HG02870 (cell line): ENCODE measurements at regions not wholly inside any gene's neighbourhood (a gene's known extent, or its start where the extent isn't known, plus 50 kb on each side); places are given as distances from the start of the nearest gene placed in this dataset.
"Not testable (repeated sequence)": the region's sequence is repeated elsewhere in the genome, so short reads cannot be mapped to it uniquely, and the experiment has no call there.

Experiments
- ATAC-seq: cut with Tn5 transposase; IDR thresholded peaks from one replicate; pipeline ENCODE4 v1.9.1; 2021; ENCODE audit warnings: mild to moderate bottlenecking, moderate library complexity; ENCODE audit not compliant: unreplicated experiment

DNA sequence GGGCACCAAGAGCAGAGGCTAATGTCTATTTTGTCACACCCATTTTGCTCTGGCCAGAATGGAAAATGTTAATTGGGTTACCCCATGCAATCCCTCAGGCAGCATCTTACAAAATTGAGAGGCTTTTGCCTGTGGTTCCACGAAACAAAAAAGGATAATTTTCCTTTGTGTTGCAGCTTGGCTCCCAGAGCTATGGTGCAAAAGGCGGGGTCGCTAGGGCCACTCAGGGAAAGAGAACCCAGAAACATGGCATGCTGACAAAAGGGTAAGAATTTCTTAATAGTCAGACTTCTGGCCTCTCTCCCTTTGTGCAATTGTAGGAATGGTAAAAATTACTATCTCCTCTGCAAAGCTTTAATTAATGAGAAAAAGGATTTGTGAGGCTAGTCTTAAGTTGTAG lies 119.6 kb upstream of the BANK1 start:
- ATAC-seq = no peak

DNA sequence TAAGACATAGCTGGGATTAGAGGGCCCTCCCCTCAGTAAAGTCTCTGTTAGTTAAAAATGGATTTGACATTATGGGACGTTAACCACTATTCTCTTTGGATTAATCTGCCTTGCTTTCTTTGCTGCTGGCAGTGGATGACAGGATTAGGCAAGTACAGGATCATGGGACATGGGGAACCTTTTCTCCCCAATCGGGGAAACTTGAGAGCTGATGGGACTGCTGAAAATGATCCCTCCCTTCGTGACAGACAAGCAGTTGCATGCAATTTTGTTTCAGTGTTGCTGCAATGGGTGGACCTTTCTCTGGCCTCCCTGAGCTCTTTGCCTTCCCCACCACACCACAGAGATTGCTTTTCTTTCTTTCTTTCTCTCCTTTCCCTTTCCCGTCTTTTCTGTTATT lies 120.2 kb upstream of the BANK1 start:
- no peak for ATAC-seq

DNA sequence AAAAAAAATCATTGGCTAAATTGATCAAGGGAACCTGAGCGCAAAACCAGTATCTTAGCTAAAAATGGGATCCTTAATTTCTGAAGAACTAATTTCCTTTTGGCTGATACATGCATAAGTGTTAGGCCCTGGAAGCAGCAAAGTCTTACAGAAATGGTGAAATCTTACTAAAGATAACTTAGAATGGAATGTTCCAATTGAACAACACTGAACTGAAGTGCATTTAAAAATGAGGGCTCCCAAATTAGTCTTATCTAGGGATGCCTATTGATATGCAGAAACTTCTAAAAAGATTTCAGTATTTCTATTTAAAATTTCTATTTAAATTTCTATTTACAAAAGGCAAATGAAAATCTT lies 120.7 kb upstream of the BANK1 start:
- no peak for ATAC-seq

DNA sequence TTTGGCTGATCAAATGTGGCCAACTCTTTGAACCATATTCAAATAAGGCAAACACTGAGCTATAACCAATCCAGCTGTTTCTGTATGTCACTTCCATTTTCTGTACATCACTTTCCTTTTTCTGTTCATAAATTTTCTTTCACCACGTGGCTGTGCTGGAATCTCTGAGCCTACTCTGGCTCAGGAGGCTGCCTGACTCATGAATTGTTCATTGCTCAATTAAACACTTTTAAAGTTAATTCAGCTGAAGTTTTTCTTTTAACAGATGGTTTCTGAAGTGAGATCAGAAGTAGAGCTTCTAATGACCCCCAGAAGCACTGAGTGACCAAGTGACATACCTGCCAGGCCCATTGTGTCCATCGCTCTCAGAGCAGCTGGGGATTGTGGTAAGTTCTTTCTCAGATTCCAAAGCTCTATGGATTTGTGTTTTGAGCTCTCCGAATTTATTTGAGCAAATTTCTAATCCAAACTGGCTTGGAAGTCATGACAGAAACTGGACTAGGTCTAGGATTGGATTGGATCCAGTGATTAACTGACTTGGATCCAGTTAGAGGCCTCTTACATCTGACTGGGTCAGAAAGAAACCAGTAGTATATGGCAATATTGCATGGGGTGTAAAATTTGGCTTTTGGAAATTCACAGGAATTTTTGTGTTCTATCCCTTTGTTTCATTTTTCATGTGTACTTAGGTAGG lies 121.2 kb upstream of the BANK1 start:
- no peak for ATAC-seq

DNA sequence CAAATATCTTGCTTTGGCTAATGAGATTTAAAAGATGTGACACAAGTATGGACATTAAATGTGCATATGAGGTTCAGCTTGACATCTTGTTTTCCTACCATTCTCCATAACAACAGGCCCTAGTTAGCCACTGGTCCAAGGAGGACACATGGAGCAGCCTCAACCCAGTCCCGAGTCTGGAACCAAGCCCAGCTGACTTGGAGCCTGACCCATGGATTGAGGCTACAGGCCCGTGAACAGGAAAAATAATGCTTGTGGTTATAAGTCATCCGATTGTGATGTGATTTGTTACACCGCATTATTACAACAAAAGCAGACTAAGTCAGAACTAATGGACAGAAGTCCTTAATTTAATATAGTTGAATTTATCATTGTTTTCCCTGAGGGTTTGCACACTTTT lies 123.2 kb upstream of the BANK1 start:
- no peak for ATAC-seq

DNA sequence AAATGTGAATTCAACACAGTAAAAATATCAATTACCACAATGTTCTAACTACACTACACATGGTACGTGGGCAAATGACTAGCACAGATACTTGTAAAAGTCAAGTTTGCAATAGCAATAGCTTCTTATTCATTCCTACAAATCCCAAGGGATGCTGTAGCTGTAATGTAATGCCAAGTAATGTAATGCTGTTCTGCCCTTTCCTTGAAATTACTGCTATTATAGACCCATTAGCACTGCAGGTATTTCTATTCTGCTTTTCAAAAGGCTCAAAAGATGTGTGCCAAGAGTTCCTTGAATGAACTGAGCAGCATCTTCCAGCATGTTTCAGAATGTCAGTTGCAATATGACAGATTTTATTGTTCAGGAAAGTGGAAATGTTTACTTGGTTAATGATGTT lies 129.9 kb upstream of the BANK1 start:
- ATAC-seq = no peak

DNA sequence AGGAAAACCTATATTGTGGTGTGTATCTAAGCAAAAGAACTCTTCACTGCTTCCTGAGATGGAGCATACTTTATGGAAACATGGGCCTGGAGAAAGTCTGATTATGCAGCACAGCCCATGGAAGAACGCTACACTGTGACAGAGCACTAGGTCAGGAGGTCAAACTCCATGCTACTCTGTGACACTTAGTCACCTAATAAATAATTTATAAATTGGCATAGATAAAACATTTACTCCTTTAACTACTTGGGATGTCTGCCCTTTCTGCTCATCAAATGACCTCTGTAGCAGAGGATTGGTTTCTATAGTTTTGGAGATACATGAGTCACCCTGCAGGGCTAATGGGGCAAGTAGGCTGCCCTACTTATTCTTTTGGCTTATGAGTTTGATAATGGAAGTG lies 134.7 kb upstream of the BANK1 start:
- no peak for ATAC-seq

DNA sequence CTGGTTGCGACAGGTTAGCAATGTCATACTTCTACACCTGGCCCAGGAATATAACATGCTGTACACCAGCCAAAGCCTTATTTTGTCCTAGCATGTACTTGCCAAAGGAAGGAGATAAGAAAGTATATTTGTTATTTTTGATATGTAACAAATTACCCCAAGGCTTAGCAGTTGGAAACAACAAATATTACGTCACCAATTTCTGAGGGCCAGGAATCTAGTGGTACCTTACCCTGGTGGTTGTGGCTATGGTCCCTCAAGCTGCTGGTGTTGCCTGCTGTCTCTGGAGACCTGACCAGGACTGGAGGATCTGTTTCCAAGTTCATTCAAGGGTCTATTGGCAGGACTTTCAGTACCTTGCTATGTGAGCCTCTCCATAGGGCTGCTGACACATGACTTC lies 135.5 kb upstream of the BANK1 start:
- no peak for ATAC-seq

DNA sequence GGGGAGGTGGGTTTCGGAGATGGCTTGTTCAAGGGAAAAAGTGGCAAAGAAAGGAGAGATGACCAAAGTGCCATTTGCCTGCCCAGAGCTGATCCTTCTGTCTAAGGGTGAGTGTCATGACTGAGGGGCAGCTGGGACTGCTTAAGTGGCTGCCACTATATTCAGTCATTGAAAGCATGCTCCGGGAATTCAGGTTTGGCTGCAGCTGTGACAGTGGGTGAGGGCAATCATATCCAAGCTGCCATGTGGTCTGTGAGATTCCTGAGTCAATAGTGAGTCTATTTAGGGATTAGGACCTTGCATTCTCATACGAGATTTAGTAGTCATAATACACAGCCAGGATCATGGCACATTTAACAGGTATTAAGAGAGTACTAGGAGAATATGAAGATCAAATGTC lies 138.8 kb upstream of the BANK1 start:
- ATAC-seq = no peak

DNA sequence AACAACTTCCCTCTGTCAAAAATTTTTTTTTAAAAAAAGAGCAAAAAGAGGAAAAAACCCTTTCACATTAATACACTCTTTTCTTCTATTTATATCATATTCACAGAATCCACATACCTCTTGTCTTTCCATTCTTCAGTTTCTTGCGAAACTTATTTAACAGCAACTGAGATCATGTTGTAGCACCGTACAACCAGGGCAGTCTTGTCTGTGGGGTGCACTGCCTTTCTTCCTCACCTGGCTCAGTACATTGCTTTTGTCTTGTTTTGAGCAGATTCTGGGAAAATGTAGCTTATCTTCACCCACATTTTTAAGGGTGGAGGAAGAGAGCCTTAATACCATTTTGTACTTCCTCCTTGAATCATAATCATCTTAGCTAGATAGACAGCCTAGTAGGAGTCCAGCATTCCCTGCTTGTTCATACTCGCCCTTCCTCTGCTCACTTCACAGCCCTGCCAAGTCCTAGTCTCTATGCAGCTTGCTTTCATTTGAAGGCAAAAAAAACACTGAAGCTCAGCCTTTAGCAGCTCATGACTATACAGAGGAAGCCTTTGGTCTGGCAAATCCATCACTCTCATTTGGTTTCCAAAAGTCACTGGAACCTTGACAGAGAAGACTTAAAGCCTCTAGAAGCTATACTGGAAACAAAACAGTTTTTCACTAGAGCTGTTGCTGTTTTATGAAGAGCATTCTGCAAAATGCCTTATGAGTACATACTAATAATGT lies 140.6 kb upstream of the BANK1 start:
- ATAC-seq = no peak

DNA sequence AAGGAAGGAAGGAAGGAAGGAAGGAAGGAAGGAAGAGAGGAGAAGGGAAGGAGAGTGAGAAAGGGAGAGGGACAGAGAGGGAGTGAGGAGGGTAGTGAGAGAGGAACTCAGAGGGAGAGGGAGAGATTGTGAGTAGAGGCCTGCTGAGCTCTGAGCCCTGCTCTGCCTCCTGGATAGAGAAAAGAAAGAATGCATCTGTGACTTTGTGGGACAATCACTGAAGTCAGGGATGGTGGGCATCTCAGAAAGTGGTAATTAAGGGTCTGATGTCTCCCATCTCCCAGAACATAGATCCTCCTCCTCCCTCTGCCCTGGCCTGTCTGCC lies 142.9 kb upstream of the BANK1 start:
- ATAC-seq = no peak

DNA sequence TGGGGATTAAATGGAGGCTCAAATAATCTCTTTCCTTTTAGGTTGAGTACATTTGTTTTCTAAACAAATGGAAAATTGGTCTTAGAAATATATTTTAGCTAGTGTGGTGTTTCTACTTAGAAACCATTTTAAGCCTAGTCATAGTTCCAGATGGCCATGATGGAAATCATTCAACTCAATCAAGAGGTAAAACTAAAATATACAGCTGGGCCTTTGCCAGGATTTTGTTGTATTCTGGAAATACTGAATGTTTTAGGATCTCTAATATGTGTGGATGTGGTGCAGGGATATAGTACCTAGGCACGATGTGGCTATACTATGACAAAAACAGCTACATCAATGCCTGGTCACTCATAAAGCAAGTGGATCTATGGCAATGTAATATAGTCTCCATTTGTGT lies 146.0 kb upstream of the BANK1 start:
- ATAC-seq = no peak

DNA sequence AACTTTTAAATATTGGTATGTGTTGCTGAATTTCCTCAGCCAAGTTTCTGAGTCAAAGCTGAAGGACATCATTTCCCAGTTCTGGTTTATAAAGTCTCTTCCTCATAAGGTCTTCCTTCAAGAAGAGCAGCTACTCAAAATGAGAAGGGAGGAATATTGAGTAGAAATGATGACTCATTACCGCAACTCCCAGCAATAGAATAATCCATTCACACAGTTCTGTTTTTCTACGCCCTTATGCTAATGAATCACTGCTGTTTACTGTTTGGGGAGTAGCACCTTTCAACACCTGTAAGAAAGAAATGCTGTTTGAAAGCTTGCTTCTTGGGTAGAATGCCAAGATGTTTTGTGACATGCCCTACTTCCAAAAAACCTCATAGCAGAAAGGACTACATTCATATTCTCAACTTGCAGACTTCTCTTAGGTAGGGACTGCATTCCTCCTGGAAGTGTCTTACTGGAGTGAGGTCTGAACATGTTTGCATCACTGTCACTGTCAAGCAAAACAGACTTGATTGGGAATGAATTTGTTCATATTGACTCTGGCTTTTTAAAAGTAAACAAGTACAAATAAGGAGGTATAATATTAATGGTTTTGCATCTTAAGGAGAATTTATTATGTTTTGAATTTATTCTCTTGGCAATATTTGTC lies 147.2 kb upstream of the BANK1 start:
- ATAC-seq = no peak

DNA sequence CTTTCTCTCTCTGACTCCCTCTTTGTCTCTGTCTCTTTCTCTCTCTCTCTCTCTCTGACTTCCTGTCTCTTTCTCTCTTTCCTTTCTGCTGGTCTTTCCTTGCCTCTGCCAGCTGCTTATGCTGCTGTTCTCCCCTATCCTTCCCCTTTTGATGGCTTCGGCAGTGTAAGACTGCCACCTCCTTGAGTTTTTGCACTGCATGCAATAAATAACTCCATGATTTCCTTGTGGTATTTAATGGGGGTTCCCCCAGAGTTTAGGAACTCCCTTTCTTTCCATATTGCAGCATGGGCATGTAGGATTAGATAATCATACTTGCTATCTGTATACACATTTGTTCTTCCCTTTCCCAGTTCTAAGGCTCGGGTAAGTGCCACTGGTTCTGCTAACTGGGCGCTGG lies 157.8 kb upstream of the BANK1 start:
- ATAC-seq = not testable (repeated sequence)

DNA sequence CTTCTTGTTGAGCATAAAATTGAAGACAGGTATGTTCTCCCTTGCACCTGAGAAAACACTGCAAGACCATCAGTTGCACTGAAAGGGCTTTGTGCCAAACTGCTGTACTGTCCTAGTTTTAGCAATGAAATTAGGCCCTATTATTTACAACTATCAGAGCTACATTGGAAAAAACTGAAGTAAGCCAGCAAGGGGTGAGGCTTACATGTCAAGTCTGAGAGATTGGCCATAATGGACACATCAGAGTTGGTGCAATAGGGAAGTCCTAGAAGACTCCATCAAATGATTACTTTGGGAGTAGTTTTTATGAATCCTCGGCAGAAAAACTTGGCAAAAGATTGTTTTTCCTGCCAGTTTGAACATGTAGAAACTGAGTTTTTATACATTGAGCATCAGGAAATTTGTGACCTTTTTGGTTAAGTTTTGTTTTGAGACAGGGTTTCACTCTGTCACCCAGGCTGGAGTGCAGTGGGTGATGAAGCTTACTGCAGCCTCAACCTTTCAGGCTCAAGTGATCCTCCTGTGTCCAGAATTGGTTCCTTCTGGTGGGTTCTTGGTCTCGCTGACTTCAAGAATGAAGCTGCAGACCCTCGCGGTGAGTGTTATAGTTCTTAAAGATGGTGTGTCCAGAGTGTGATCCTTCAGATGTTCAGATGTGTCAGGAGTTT lies 160.1 kb upstream of the BANK1 start:
- ATAC-seq = no peak

DNA sequence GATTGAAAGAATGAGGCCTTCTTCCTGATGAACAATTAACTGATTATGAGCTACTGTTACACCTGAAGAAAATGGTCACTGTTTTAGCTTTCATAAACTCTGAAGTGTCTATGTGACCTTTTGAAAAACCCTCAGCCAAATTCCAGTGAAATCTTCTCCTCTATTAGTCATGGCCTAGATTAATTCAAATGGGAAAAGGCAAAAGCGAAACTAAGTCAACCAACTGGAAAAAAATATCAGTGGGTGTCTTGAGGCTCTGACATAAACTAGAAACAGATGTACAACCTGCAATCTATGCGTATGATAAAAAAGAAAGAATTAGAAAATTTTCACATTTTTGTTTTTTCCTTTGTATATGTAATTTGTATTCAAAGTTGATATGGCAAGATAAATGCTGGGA lies 169.4 kb upstream of the BANK1 start:
- no peak for ATAC-seq

DNA sequence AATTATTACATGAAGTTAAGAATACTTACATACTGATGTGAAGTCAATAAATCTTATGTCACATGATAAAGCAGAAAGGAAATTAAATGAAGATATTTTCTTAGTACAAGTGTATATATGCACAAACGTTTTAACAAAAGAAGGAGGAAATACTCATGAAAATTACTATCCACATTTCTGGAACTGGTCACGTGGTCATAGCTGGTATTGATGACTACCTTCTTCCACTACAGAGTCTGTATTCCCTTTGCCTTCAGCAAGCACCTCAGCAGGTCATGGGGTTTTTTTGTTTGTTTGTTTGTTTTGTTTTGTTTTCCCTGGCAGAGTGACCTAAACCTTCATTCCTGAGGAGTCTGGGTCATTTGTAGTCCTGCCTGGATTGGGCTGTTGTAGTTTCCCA lies 174.9 kb upstream of the BANK1 start:
- no peak for ATAC-seq

DNA sequence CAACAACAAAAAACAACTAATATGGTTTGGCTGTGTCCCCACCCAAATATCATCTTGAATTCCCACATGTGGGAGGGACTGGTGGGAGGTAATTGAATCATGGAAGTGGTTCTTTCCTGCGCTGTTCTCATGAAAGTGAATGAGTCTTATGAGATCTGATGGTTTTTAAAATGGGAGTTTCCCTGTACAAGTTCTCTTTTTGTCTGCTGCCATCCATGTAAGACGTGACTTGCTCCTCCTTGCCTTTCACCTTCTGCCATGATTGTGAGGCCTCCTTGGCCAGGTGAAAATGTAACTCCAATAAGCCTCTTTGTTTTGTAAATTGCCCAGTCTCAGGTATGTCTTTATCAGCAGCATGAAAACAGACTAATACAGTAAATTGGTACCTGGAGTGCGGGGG lies 183.5 kb upstream of the BANK1 start:
- not testable (repeated sequence) for ATAC-seq

DNA sequence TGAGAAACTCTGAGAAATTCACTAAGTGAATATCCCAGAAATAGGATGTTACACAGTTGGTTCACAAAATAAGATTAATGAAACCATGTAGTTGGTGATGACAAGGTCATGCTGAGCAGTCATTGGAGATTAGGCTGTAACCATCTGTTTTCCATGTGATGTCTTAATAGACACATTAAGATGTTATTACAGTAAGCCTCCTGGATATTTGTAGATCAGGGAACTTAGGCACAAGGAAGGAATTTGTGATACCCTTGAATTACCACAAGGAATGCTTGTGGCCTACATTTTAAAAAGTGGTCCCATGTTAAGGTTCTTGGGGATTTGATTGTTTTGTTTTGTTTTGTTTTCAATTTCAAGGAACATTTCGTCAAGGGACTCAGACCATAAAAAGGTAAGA lies 185.6 kb upstream of the BANK1 start:
- no peak for ATAC-seq

DNA sequence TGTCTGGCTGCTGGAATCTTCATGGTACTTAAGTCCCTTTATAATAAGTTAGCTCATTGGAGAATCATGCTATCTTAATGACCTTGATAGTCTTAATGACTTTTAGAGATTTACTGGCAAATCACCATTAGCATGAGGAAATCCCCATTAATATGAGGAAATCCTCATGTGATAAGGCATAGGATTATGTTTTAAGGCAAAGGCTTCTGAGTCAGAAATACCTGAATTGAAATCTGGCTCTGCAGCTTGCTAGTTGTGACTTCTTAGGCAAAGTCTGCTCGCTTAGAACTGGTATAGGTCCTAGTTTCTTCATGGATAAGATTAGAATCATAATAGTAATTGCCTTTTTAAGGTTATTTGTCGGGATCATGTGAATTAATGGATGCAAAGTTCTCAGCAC lies 190.2 kb upstream of the BANK1 start:
- no peak for ATAC-seq

DNA sequence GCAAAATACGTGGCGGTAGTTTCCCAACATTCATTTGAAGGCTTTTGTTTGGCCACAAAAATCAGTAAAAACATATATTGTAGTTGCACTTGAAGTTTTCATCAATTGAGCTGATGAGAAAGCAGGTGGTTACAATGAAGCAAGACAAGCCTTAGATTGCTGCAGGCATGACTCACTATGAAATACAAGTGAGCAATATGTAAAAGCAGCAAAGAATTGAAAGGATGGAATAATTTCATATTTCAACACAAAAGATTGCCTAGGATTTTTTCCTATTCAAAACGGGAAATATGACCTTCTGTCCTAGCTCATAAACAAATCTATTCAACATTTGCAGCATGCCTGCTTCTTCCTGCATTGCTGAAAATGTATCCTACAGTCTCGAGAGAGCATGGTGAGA lies 190.9 kb upstream of the BANK1 start:
- no peak for ATAC-seq
